GM18507 (cell line): ENCODE measurements at regions not wholly inside any gene's neighbourhood (a gene's known extent, or its start where the extent isn't known, plus 50 kb on each side); places are given as distances from the start of the nearest gene placed in this dataset.

Source experiments
- DNase-seq: peaks from one replicate; pipeline ENCODE4 v3.0.0; 2011; ENCODE audit warnings: low read depth; ENCODE audit not compliant: insufficient read length; ENCODE audit errors: extremely low spot score
- FAIRE-seq: peaks from 2 replicates; lab custom pipeline; 2011; peaks lifted over from hg19 to GRCh38; lab: Jason Lieb, UNC

- DNase-seq, result no peak
- FAIRE-seq, result no peak
Observed at GRCh38 chr16:79500286-79500685, 100.3 kb downstream of the MAF start.

GRCh38 chr16:79498928-79499327, 101.6 kb downstream of the MAF start:
- FAIRE-seq (no peak), DNase-seq (no peak)

- DNase-seq (no peak), FAIRE-seq (no peak)
Observed at GRCh38 chr16:79497606-79498350, 102.8 kb downstream of the MAF start.

- FAIRE-seq, result no peak
Observed at GRCh38 chr16:79493911-79494310, 106.6 kb downstream of the MAF start.

GRCh38 chr16:79492036-79492435, 108.5 kb downstream of the MAF start:
- FAIRE-seq, result no peak
- no peak for DNase-seq

More at GRCh38 chr16:79493911-79494310, 106.6 kb downstream of the MAF start:
- DNase-seq, result no peak

- no peak for DNase-seq
- FAIRE-seq, result no peak
Observed at GRCh38 chr16:79485020-79485419, 115.5 kb downstream of the MAF start.

- FAIRE-seq (no peak), DNase-seq (no peak)
Observed at GRCh38 chr16:79484237-79484636, 116.3 kb downstream of the MAF start.

GRCh38 chr16:79483336-79483735, 117.2 kb downstream of the MAF start:
- FAIRE-seq (no peak), DNase-seq (no peak)

GRCh38 chr16:79482011-79482410, 118.5 kb downstream of the MAF start:
- DNase-seq (no peak), FAIRE-seq (no peak)

GRCh38 chr16:79480929-79481328, 119.6 kb downstream of the MAF start:
- no peak for FAIRE-seq
- DNase-seq, result no peak

- DNase-seq, result no peak
- FAIRE-seq, result no peak
Observed at GRCh38 chr16:79480056-79480455, 120.5 kb downstream of the MAF start.

GRCh38 chr16:79476580-79476979, 124.0 kb downstream of the MAF start:
- no peak for FAIRE-seq
- DNase-seq, result no peak

GRCh38 chr16:79475841-79476240, 124.7 kb downstream of the MAF start:
- no peak for DNase-seq
- no peak for FAIRE-seq

GRCh38 chr16:79473456-79473855, 127.1 kb downstream of the MAF start:
- no peak for FAIRE-seq

GRCh38 chr16:79472426-79472825, 128.1 kb downstream of the MAF start:
- no peak for FAIRE-seq
- no peak for DNase-seq

More at GRCh38 chr16:79473456-79473855, 127.1 kb downstream of the MAF start:
- no peak for DNase-seq

- no peak for DNase-seq
- FAIRE-seq, result no peak
Observed at GRCh38 chr16:79469999-79470398, 130.5 kb downstream of the MAF start.

- DNase-seq (no peak), FAIRE-seq (no peak)
Observed at GRCh38 chr16:79468631-79469030, 131.9 kb downstream of the MAF start.

- FAIRE-seq (no peak), DNase-seq (no peak)
Observed at GRCh38 chr16:79468121-79468552, 132.4 kb downstream of the MAF start.

GRCh38 chr16:79466111-79466510, 134.4 kb downstream of the MAF start:
- no peak for FAIRE-seq
- no peak for DNase-seq

GRCh38 chr16:79463841-79464240, 136.7 kb downstream of the MAF start:
- FAIRE-seq (no peak), DNase-seq (no peak)

GRCh38 chr16:79456036-79456435, 144.5 kb downstream of the MAF start:
- DNase-seq (no peak), FAIRE-seq (no peak)

GRCh38 chr16:79452671-79453070, 147.9 kb downstream of the MAF start:
- DNase-seq, result no peak
- FAIRE-seq, result no peak
